Panc1 (cell line): ENCODE measurements at regions not wholly inside any gene's neighbourhood (a gene's known extent, or its start where the extent isn't known, plus 50 kb on each side); places are given as distances from the start of the nearest gene placed in this dataset.

ENCODE experiments used
- ATAC-seq: fragments of 200-7000 bp; cut with Tn5 transposase; 2 replicates; pipeline ENCODE4 v1.9.1; 2020; ENCODE audit warnings: mild to moderate bottlenecking, moderate library complexity
- BruUV-seq: library from RNA; stranded (reverse); fragments of 400-500 nt; replicated peaks from 2 replicates; lab custom pipeline; 2021; lab: Mats Ljungman, UMichigan
- CTCF ChIA-PET: fragments of 300-600 bp; sonication (Branson Sonifier 250); formaldehyde crosslinking; loops from one replicate; lab custom pipeline; 2022; ENCODE audit warnings: antibody characterized with exemption; lab: Charles Lee
- POLR2A ChIA-PET: fragments of 300-600 bp; sonication (Branson Sonifier 250); formaldehyde crosslinking; loops from one replicate; lab custom pipeline; 2022; ENCODE audit warnings: antibody characterized with exemption; lab: Charles Lee
- DNase-seq: peaks from one replicate; pipeline ENCODE4 v3.0.0-alpha.2; 2010; ENCODE audit warnings: low read depth, low spot score
- H3K27ac ChIP-seq: 2 replicates; pipeline ENCODE4 v1.5.1; 2011; ENCODE audit warnings: mild to moderate bottlenecking, low read length, inconsistent platforms
- H3K27me3 ChIP-seq: fragments of 200-500 bp; sonication (Bioruptor generic); 2 replicates; pipeline ENCODE4 v1.6.0; 2014; ENCODE audit warnings: low read length, inconsistent platforms; ENCODE audit not compliant: control insufficient read depth, insufficient read depth
- H3K36me3 ChIP-seq: fragments of 200-500 bp; sonication (Bioruptor generic); 2 replicates; pipeline ENCODE4 v1.5.1; 2014; ENCODE audit warnings: inconsistent platforms, mild to moderate bottlenecking, low read length, moderate library complexity; ENCODE audit not compliant: control insufficient read depth, insufficient read depth
- H3K4me1 ChIP-seq: 2 replicates; pipeline ENCODE4 v1.5.1; 2011; ENCODE audit warnings: inconsistent platforms, mild to moderate bottlenecking, low read length, moderate library complexity; ENCODE audit not compliant: control insufficient read depth, insufficient read depth
- H3K4me3 ChIP-seq, 2 experiments: 2 replicates each; pipeline ENCODE4 v1.5.1; 2011 to 2012; ENCODE audit warnings: low read depth in 2 of 2, low read length in 2 of 2, mild to moderate bottlenecking in 2 of 2, inconsistent platforms in 1 of 2, moderate library complexity in 1 of 2
- H3K9me3 ChIP-seq: fragments of 200-500 bp; sonication (Bioruptor generic); 2 replicates; pipeline ENCODE4 v1.5.1; 2014; ENCODE audit warnings: low read depth, mild to moderate bottlenecking, inconsistent platforms, low read length, moderate library complexity; ENCODE audit not compliant: control insufficient read depth, insufficient read depth
- POLR2AphosphoS5 ChIP-seq: IDR thresholded peaks from 2 replicates; pipeline ENCODE4 v1.6.1; 2012; ENCODE audit warnings: mild to moderate bottlenecking, low read depth, low read length, moderate library complexity
- SIN3A ChIP-seq: IDR thresholded peaks from 2 replicates; pipeline ENCODE4 v1.6.1; 2012; ENCODE audit warnings: low read depth, mild to moderate bottlenecking, low read length, moderate library complexity, borderline replicate concordance; ENCODE audit not compliant: insufficient read depth
- TCF7L2 ChIP-seq: IDR thresholded peaks from 2 replicates; pipeline ENCODE4 v1.6.1; 2011; ENCODE audit warnings: mild to moderate bottlenecking, low read depth, low read length, inconsistent platforms
- in situ Hi-C: cut with HindIII; loops from 2 replicates; pipeline ENCODE4 v1.10.0; 2016; ENCODE audit warnings: low sequenced_read_pairs, low pct_unique_long_range_greater_than_20kb
- intact Hi-C: fragments of 100-400 bp; cut with micrococcal nuclease; formaldehyde crosslinking; loops from one replicate; pipeline ENCODE4 v1.10.0; 2022; ENCODE audit not compliant: unreplicated experiment
- TF ChIP-seq, protein P1 (sequence below), 2 experiments: IDR thresholded peaks; 2 replicates each; pipeline ENCODE4 v1.6.1; 2011 to 2012; ENCODE audit warnings: low read depth in 2 of 2, control low read depth in 1 of 2, low read length in 1 of 2, mild to moderate bottlenecking in 1 of 2, moderate library complexity in 1 of 2; ENCODE audit not compliant: insufficient read depth in 1 of 2
- TF ChIP-seq, protein P2 (sequence below): fragments of 450-650 bp; IDR thresholded peaks from 2 replicates; pipeline ENCODE4 v1.5.1; 2017; ENCODE audit warnings: mild to moderate bottlenecking

GRCh38 chr14:99327050-99327449 is 55.1 kb upstream of the BCL11B start:
- intact Hi-C loops, result loop anchor here (10.0 kb wide), 1 partner anchor 88 kb away; no protein-coding TSS in a partner anchor
- no peak for TF ChIP-seq TCF7L2
- TF ChIP-seq SIN3A, result no peak
- TF ChIP-seq, protein P1, sequence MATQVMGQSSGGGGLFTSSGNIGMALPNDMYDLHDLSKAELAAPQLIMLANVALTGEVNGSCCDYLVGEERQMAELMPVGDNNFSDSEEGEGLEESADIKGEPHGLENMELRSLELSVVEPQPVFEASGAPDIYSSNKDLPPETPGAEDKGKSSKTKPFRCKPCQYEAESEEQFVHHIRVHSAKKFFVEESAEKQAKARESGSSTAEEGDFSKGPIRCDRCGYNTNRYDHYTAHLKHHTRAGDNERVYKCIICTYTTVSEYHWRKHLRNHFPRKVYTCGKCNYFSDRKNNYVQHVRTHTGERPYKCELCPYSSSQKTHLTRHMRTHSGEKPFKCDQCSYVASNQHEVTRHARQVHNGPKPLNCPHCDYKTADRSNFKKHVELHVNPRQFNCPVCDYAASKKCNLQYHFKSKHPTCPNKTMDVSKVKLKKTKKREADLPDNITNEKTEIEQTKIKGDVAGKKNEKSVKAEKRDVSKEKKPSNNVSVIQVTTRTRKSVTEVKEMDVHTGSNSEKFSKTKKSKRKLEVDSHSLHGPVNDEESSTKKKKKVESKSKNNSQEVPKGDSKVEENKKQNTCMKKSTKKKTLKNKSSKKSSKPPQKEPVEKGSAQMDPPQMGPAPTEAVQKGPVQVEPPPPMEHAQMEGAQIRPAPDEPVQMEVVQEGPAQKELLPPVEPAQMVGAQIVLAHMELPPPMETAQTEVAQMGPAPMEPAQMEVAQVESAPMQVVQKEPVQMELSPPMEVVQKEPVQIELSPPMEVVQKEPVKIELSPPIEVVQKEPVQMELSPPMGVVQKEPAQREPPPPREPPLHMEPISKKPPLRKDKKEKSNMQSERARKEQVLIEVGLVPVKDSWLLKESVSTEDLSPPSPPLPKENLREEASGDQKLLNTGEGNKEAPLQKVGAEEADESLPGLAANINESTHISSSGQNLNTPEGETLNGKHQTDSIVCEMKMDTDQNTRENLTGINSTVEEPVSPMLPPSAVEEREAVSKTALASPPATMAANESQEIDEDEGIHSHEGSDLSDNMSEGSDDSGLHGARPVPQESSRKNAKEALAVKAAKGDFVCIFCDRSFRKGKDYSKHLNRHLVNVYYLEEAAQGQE (IDR thresholded peaks at IDR 0.05; ENCODE audit: insufficient read depth in 1 of 2, low read depth in 2 of 2, low read length in 1 of 2), result no peak
- TF ChIP-seq, protein P2, sequence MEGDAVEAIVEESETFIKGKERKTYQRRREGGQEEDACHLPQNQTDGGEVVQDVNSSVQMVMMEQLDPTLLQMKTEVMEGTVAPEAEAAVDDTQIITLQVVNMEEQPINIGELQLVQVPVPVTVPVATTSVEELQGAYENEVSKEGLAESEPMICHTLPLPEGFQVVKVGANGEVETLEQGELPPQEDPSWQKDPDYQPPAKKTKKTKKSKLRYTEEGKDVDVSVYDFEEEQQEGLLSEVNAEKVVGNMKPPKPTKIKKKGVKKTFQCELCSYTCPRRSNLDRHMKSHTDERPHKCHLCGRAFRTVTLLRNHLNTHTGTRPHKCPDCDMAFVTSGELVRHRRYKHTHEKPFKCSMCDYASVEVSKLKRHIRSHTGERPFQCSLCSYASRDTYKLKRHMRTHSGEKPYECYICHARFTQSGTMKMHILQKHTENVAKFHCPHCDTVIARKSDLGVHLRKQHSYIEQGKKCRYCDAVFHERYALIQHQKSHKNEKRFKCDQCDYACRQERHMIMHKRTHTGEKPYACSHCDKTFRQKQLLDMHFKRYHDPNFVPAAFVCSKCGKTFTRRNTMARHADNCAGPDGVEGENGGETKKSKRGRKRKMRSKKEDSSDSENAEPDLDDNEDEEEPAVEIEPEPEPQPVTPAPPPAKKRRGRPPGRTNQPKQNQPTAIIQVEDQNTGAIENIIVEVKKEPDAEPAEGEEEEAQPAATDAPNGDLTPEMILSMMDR, result no peak
- no peak for TF ChIP-seq POLR2AphosphoS5
- ChIA-PET POLR2A (no interaction called here), CTCF (no interaction called here)
- DNase-seq (no peak), ATAC-seq (no peak)
- Histone ChIP-seq H3K36me3 (no peaks in the 10 kb centered on the region), H3K4me1 (no peaks in the 10 kb centered on the region), H3K27me3 (no peaks in the 10 kb centered on the region), H3K27ac (no peak overlapping the region), H3K4me3 (no peak overlapping the region), H3K9me3 (no peaks in the 10 kb centered on the region)
- in situ Hi-C loops, result no loop called here
- no TSS peak for BruUV-seq

- in situ Hi-C loops (no loop called here), intact Hi-C loops (loop anchor here (10.0 kb wide), 1 partner anchor 89 kb away; no protein-coding TSS in a partner anchor)
Observed at GRCh38 chr14:99326041-99326710, 54.2 kb upstream of the BCL11B start.

GRCh38 chr14:99325591-99325990 is 53.6 kb upstream of the BCL11B start:
- no peak for ATAC-seq
- in situ Hi-C loops (no loop called here), intact Hi-C loops (loop anchor here (10.0 kb wide), 1 partner anchor 89 kb away; no protein-coding TSS in a partner anchor)
- ChIA-PET CTCF (interaction anchor here (0.5 kb wide), 1 partner anchor 138 kb away, joined by 3 read pairs; no protein-coding TSS in a partner anchor), POLR2A (no interaction called here)
- Histone ChIP-seq H3K27ac (no peak overlapping the region), H3K4me3 (no peak overlapping the region), H3K27me3 (no peaks in the 10 kb centered on the region), H3K4me1 (no peaks in the 10 kb centered on the region), H3K36me3 (no peaks in the 10 kb centered on the region), H3K9me3 (no peaks in the 10 kb centered on the region)
- no peak for TF ChIP-seq SIN3A
- TF ChIP-seq, protein P2, result no peak
- TF ChIP-seq POLR2AphosphoS5, result no peak
- TF ChIP-seq, protein P1 (IDR thresholded peaks at IDR 0.05; ENCODE audit: insufficient read depth in 1 of 2, low read depth in 2 of 2, low read length in 1 of 2), result no peak
- no peak for TF ChIP-seq TCF7L2
- no peak for DNase-seq
- no TSS peak for BruUV-seq

More at GRCh38 chr14:99326041-99326710, 54.2 kb upstream of the BCL11B start:
- Histone ChIP-seq H3K36me3 (no peaks in the 10 kb centered on the region), H3K4me3 (no peak overlapping the region), H3K4me1 (no peaks in the 10 kb centered on the region), H3K27me3 (no peaks in the 10 kb centered on the region), H3K27ac (no peak overlapping the region), H3K9me3 (no peaks in the 10 kb centered on the region)
- DNase-seq (no peak), ATAC-seq (no peak)
- ChIA-PET CTCF (interaction anchor here (0.6 kb wide), 1 partner anchor 89 kb away, joined by 3 read pairs; no protein-coding TSS in a partner anchor), POLR2A (no interaction called here)
- TF ChIP-seq SIN3A, result no peak
- no peak for TF ChIP-seq TCF7L2
- BruUV-seq, result no TSS peak
